Neural cell (in vitro differentiated cells): ENCODE measurements at regions not wholly inside any gene's neighbourhood (a gene's known extent, or its start where the extent isn't known, plus 50 kb on each side); places are given as distances from the start of the nearest gene placed in this dataset.

Experiments
- CTCF ChIP-seq: fragments of 450-650 bp; IDR thresholded peaks from 2 replicates; pipeline ENCODE4 v1.5.1; 2014; ENCODE audit warnings: antibody characterized with exemption, mild to moderate bottlenecking, moderate library complexity; ENCODE audit not compliant: poor library complexity, severe bottlenecking
- EP300 ChIP-seq: fragments of 450-650 bp; conservative IDR thresholded peaks from 2 replicates; pipeline ENCODE4 v1.6.1; 2014; ENCODE audit warnings: antibody characterized with exemption, mild to moderate bottlenecking, moderate library complexity; ENCODE audit not compliant: poor library complexity, severe bottlenecking
- EZH2 ChIP-seq: fragments of 200-600, 300-800 bp; shearing (Covaris generic), sonication (generic); IDR thresholded peaks from 2 replicates; pipeline ENCODE4 v1.6.1; 2014; ENCODE audit warnings: antibody characterized with exemption, low read length, borderline replicate concordance, mild to moderate bottlenecking; ENCODE audit not compliant: insufficient read depth, poor library complexity, severe bottlenecking
- POLR2AphosphoS5 ChIP-seq: IDR thresholded peaks from 2 replicates; pipeline ENCODE4 v1.6.1; 2012
- TAF1 ChIP-seq: IDR thresholded peaks from 2 replicates; pipeline ENCODE4 v1.6.1; 2012; ENCODE audit warnings: low read depth

GRCh38 chr18:34609986-34610648, 100.0 kb upstream of the DTNA start:
- TF ChIP-seq POLR2AphosphoS5, result no peak
- TF ChIP-seq CTCF, result no peak
- no peak for TF ChIP-seq TAF1
- TF ChIP-seq EP300, result no peak
- TF ChIP-seq EZH2, result no peak
